NOMO-1 (cell line): ENCODE measurements at regions not wholly inside any gene's neighbourhood (a gene's known extent, or its start where the extent isn't known, plus 50 kb on each side); places are given as distances from the start of the nearest gene placed in this dataset.
A peak's percentile ranks its signal among the peaks of the same experiment; 100 is the strongest.

ENCODE experiments used
- DNase-seq, 2 experiments: peaks; one replicate each; lab custom pipeline; 2025; ENCODE audit not compliant: unreplicated experiment in 2 of 2; lab: John Stamatoyannopoulos, UW

- DNase-seq = no peak
Observed at GRCh38 chr10:60572511-60573194, 183.0 kb upstream of the ANK3 start.

- DNase-seq = no peak
Observed at GRCh38 chr10:60570896-60571295, 181.2 kb upstream of the ANK3 start.

- no peak for DNase-seq
Observed at GRCh38 chr10:60570272-60570865, 180.7 kb upstream of the ANK3 start.

- DNase-seq = no peak
Observed at GRCh38 chr10:60569681-60570080, 180.0 kb upstream of the ANK3 start.

- DNase-seq = no peak
Observed at GRCh38 chr10:60566096-60566495, 176.4 kb upstream of the ANK3 start.

GRCh38 chr10:60565492-60565891, 175.8 kb upstream of the ANK3 start:
- DNase-seq = no peak

GRCh38 chr10:60564475-60564874, 174.8 kb upstream of the ANK3 start:
- DNase-seq = no peak

- peak in 1 of 2 experiments; percentile 24 for DNase-seq
Observed at GRCh38 chr10:60560451-60560850, 170.8 kb upstream of the ANK3 start.

GRCh38 chr10:60555700-60556099, 166.0 kb upstream of the ANK3 start:
- DNase-seq = no peak

- no peak for DNase-seq
Observed at GRCh38 chr10:60549686-60550085, 160.0 kb upstream of the ANK3 start.

GRCh38 chr10:60542657-60543056, 153.0 kb upstream of the ANK3 start:
- no peak for DNase-seq

GRCh38 chr10:60541451-60541850, 151.8 kb upstream of the ANK3 start:
- DNase-seq = no peak

GRCh38 chr10:60537697-60538096, 148.0 kb upstream of the ANK3 start:
- DNase-seq = no peak

GRCh38 chr10:60536529-60537114, 146.9 kb upstream of the ANK3 start:
- DNase-seq = no peak

GRCh38 chr10:60535427-60535826, 145.8 kb upstream of the ANK3 start:
- DNase-seq = no peak

GRCh38 chr10:60534761-60535389, 145.2 kb upstream of the ANK3 start:
- no peak for DNase-seq

- DNase-seq = no peak
Observed at GRCh38 chr10:60532696-60533468, 143.2 kb upstream of the ANK3 start.

GRCh38 chr10:60531006-60531405, 141.3 kb upstream of the ANK3 start:
- no peak for DNase-seq

- no peak for DNase-seq
Observed at GRCh38 chr10:60527676-60528075, 138.0 kb upstream of the ANK3 start.

- DNase-seq = no peak
Observed at GRCh38 chr10:60525716-60526585, 136.3 kb upstream of the ANK3 start.
